ENCODE measurements at regions not wholly inside any gene's neighbourhood (a gene's known extent, or its start where the extent isn't known, plus 50 kb on each side); places are given as distances from the start of the nearest gene placed in this dataset.

- Histone ChIP-seq H2AK5ac (ENCODE audit: low read depth, low read length) (no peak overlapping the region), H3K79me1 (ENCODE audit: low read depth, low read length) (no peaks in the 10 kb centered on the region), H4K91ac (ENCODE audit: low read depth, low read length, poor library complexity) (no peak overlapping the region), H2BK12ac (ENCODE audit: low read length) (no peak overlapping the region), H4K8ac (ENCODE audit: low read depth, low read length) (no peak overlapping the region), H3K9me3 (replicated peaks in 1 of 2; ENCODE audit: control insufficient read depth in 2 of 2, insufficient read depth in 1 of 2, low read depth in 1 of 2, low read length in 2 of 2) (no peaks in the 10 kb centered on the region), H2BK5ac (ENCODE audit: low read length) (no peak overlapping the region), H3K4ac (ENCODE audit: low read length) (no peak overlapping the region), H3K18ac (ENCODE audit: low read length) (no peak overlapping the region), H2BK120ac (ENCODE audit: low read depth, low read length) (no peak overlapping the region), H3K9ac (ENCODE audit: low read depth, low read length, poor library complexity) (no peak overlapping the region), H3K23ac (ENCODE audit: low read depth, low read length, poor library complexity) (no peak overlapping the region), H3K4me3 (ENCODE audit: low read length in 2 of 2) (no peak overlapping the region), H3K14ac (ENCODE audit: low read length) (no peak overlapping the region), H3K36me3 (replicated peaks in 1 of 2; ENCODE audit: control insufficient read depth in 2 of 2, insufficient read depth in 2 of 2, low read length in 2 of 2) (no peaks in the 10 kb centered on the region), H3K27me3 (ENCODE audit: control insufficient read depth in 3 of 3, insufficient read depth in 3 of 3, low read depth in 1 of 3, low read length in 3 of 3) (peaks cover 0 to 11% (median 0%) of the 10 kb centered on the region in 3 experiments), H2AFZ (ENCODE audit: low read length) (no peak overlapping the region), H3K4me1 (ENCODE audit: control insufficient read depth in 2 of 2, insufficient read depth in 1 of 2, low read depth in 1 of 2, low read length in 2 of 2) (peaks cover 3 to 19% of the 10 kb centered on the region in 2 donors), H2BK15ac (ENCODE audit: low read length) (no peak overlapping the region), H3K4me2 (ENCODE audit: insufficient read depth, low read length, poor library complexity, severe bottlenecking) (no peak overlapping the region), H3K27ac (replicated peaks; ENCODE audit: low read length) (no peak overlapping the region)
- no peak for DNase-seq (ENCODE audit: low spot score)
- no CpG with 5 or more reads among the region's 2 CpGs for WGBS, 2 donors (ENCODE audit: extremely low coverage in 2 of 2, insufficient read length in 2 of 2, insufficient replicate concordance in 1 of 2)
Measured at GRCh38 chr11:116059919-116060318, 555.7 kb upstream of the CADM1 start.

DNA sequence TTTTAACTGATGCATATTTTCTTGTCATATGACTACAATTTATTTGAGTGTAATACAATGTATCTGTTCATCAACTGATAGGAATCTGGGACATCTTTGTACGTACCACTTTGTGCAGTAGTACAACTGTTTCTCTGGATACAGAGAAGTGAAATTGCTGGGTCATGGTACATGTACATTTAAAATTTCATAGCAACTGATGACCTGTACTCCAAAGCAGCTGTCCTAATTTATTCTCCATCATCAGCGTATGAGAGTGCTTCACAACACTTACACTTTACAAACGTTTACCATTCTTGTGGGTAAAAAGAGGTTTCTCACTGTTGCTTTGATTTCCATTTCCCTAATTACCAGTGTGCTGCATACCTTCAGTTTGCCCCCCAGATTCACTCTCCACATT is 552.8 kb upstream of the CADM1 start:
- no peak overlapping the region for H3K9ac ChIP-seq (ENCODE audit: low read depth, low read length, poor library complexity)
- no peaks in the 10 kb centered on the region for H3K9me3 ChIP-seq (replicated peaks in 1 of 2; ENCODE audit: control insufficient read depth in 2 of 2, insufficient read depth in 1 of 2, low read depth in 1 of 2, low read length in 2 of 2)
- H3K4me3 ChIP-seq (ENCODE audit: low read length in 2 of 2), result no peak overlapping the region
- no peak overlapping the region for H2BK15ac ChIP-seq (ENCODE audit: low read length)
- H2BK120ac ChIP-seq (ENCODE audit: low read depth, low read length), result no peak overlapping the region
- H3K23ac ChIP-seq (ENCODE audit: low read depth, low read length, poor library complexity), result no peak overlapping the region
- WGBS, 2 donors (ENCODE audit: extremely low coverage in 2 of 2, insufficient read length in 2 of 2, insufficient replicate concordance in 1 of 2), result no CpG with 5 or more reads among the region's 3 CpGs
- H2BK5ac ChIP-seq (ENCODE audit: low read length), result no peak overlapping the region
- no peak overlapping the region for H2BK12ac ChIP-seq (ENCODE audit: low read length)
- peaks cover 10 to 21% of the 10 kb centered on the region in 2 donors for H3K4me1 ChIP-seq (ENCODE audit: control insufficient read depth in 2 of 2, insufficient read depth in 1 of 2, low read depth in 1 of 2, low read length in 2 of 2)
- DNase-seq (ENCODE audit: low spot score), result no peak
- no peak overlapping the region for H3K14ac ChIP-seq (ENCODE audit: low read length)
- H2AK5ac ChIP-seq (ENCODE audit: low read depth, low read length), result no peak overlapping the region
- no peak overlapping the region for H3K27ac ChIP-seq (replicated peaks; ENCODE audit: low read length)
- H3K27me3 ChIP-seq (ENCODE audit: control insufficient read depth in 3 of 3, insufficient read depth in 3 of 3, low read depth in 1 of 3, low read length in 3 of 3), result peaks cover 0 to 26% (median 0%) of the 10 kb centered on the region in 3 experiments
- no peak overlapping the region for H3K18ac ChIP-seq (ENCODE audit: low read length)
- H3K36me3 ChIP-seq (replicated peaks in 1 of 2; ENCODE audit: control insufficient read depth in 2 of 2, insufficient read depth in 2 of 2, low read length in 2 of 2), result no peaks in the 10 kb centered on the region
- H4K91ac ChIP-seq (ENCODE audit: low read depth, low read length, poor library complexity), result no peak overlapping the region
- H2AFZ ChIP-seq (ENCODE audit: low read length), result no peak overlapping the region
- H3K4ac ChIP-seq (ENCODE audit: low read length), result no peak overlapping the region
- H3K79me1 ChIP-seq (ENCODE audit: low read depth, low read length), result no peaks in the 10 kb centered on the region
- H4K8ac ChIP-seq (ENCODE audit: low read depth, low read length), result no peak overlapping the region
- H3K4me2 ChIP-seq (ENCODE audit: insufficient read depth, low read length, poor library complexity, severe bottlenecking), result no peak overlapping the region

DNA sequence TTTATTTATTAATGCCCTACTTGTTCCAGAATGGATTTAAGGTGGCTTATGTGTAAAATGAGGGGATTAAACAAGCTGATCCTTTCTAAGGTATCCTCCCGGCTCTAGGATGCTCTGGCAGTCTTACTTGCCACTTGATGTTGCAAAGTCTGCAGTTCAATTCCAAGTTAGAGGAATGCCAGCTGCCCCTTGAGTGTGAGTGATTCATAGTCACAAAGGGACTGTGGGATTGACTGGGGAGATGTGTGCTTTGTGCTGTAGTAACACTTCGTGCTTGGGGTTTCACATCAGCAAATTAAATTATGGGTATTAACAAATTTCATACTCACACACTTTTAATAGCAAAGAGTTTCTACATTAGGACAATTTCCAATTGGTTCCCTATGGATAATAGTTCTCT is 550.8 kb upstream of the CADM1 start:
- Histone ChIP-seq H3K79me1 (ENCODE audit: low read depth, low read length) (no peaks in the 10 kb centered on the region), H3K18ac (ENCODE audit: low read length) (no peak overlapping the region), H3K9ac (ENCODE audit: low read depth, low read length, poor library complexity) (no peak overlapping the region), H3K4me3 (ENCODE audit: low read length in 2 of 2) (no peak overlapping the region), H2AFZ (ENCODE audit: low read length) (no peak overlapping the region), H2BK5ac (ENCODE audit: low read length) (no peak overlapping the region), H3K14ac (ENCODE audit: low read length) (no peak overlapping the region), H2BK12ac (ENCODE audit: low read length) (no peak overlapping the region), H3K36me3 (replicated peaks in 1 of 2; ENCODE audit: control insufficient read depth in 2 of 2, insufficient read depth in 2 of 2, low read length in 2 of 2) (no peaks in the 10 kb centered on the region), H4K91ac (ENCODE audit: low read depth, low read length, poor library complexity) (no peak overlapping the region), H2BK120ac (ENCODE audit: low read depth, low read length) (no peak overlapping the region), H3K4me2 (ENCODE audit: insufficient read depth, low read length, poor library complexity, severe bottlenecking) (no peak overlapping the region), H3K4me1 (ENCODE audit: control insufficient read depth in 2 of 2, insufficient read depth in 1 of 2, low read depth in 1 of 2, low read length in 2 of 2) (peaks cover 10 to 20% of the 10 kb centered on the region in 2 donors), H3K4ac (ENCODE audit: low read length) (no peak overlapping the region), H2BK15ac (ENCODE audit: low read length) (no peak overlapping the region), H3K23ac (ENCODE audit: low read depth, low read length, poor library complexity) (no peak overlapping the region), H3K9me3 (replicated peaks in 1 of 2; ENCODE audit: control insufficient read depth in 2 of 2, insufficient read depth in 1 of 2, low read depth in 1 of 2, low read length in 2 of 2) (no peaks in the 10 kb centered on the region), H4K8ac (ENCODE audit: low read depth, low read length) (no peak overlapping the region), H3K27ac (replicated peaks; ENCODE audit: low read length) (no peak overlapping the region), H2AK5ac (ENCODE audit: low read depth, low read length) (no peak overlapping the region), H3K27me3 (ENCODE audit: control insufficient read depth in 3 of 3, insufficient read depth in 3 of 3, low read depth in 1 of 3, low read length in 3 of 3) (peaks cover 0 to 44% (median 0%) of the 10 kb centered on the region in 3 experiments)
- DNase-seq (ENCODE audit: low spot score), result no peak
- no CpG with 5 or more reads among the region's 2 CpGs for WGBS, 2 donors (ENCODE audit: extremely low coverage in 2 of 2, insufficient read length in 2 of 2, insufficient replicate concordance in 1 of 2)

DNA sequence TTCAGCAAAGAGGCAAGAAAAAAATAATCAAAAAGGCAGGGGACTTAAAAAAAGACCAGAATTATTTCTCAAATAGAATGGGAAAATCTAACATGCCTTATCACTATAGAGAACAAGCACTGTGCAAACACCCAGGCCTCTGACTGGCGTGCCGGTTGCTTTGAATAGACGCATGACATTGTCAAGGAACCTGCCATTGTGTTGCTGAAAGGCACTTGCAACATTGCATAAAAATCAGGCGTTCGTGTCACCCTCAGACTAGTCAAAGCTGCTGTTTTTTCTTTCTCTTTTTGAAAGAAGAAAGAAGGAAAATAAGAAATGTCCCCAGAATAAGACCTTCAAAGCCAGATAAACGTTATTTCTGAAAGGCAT is 549.3 kb upstream of the CADM1 start:
- Histone ChIP-seq H3K36me3 (replicated peaks in 1 of 2; ENCODE audit: control insufficient read depth in 2 of 2, insufficient read depth in 2 of 2, low read length in 2 of 2) (no peaks in the 10 kb centered on the region), H2BK5ac (ENCODE audit: low read length) (peak overlapping the region; percentile 13), H3K27ac (replicated peaks; ENCODE audit: low read length) (no peak overlapping the region), H2BK120ac (ENCODE audit: low read depth, low read length) (no peak overlapping the region), H3K23ac (ENCODE audit: low read depth, low read length, poor library complexity) (no peak overlapping the region), H3K79me1 (ENCODE audit: low read depth, low read length) (no peaks in the 10 kb centered on the region), H2AFZ (ENCODE audit: low read length) (no peak overlapping the region), H3K4ac (ENCODE audit: low read length) (no peak overlapping the region), H2BK15ac (ENCODE audit: low read length) (no peak overlapping the region), H4K91ac (ENCODE audit: low read depth, low read length, poor library complexity) (no peak overlapping the region), H3K18ac (ENCODE audit: low read length) (no peak overlapping the region), H2BK12ac (ENCODE audit: low read length) (no peak overlapping the region), H4K8ac (ENCODE audit: low read depth, low read length) (no peak overlapping the region), H3K14ac (ENCODE audit: low read length) (no peak overlapping the region), H3K4me2 (ENCODE audit: insufficient read depth, low read length, poor library complexity, severe bottlenecking) (no peak overlapping the region), H3K27me3 (ENCODE audit: control insufficient read depth in 3 of 3, insufficient read depth in 3 of 3, low read depth in 1 of 3, low read length in 3 of 3) (peaks cover 0 to 54% (median 0%) of the 10 kb centered on the region in 3 experiments), H3K4me1 (ENCODE audit: control insufficient read depth in 2 of 2, insufficient read depth in 1 of 2, low read depth in 1 of 2, low read length in 2 of 2) (peaks cover 10 to 16% of the 10 kb centered on the region in 2 donors), H3K9ac (ENCODE audit: low read depth, low read length, poor library complexity) (no peak overlapping the region), H3K9me3 (replicated peaks in 1 of 2; ENCODE audit: control insufficient read depth in 2 of 2, insufficient read depth in 1 of 2, low read depth in 1 of 2, low read length in 2 of 2) (no peaks in the 10 kb centered on the region), H3K4me3 (ENCODE audit: low read length in 2 of 2) (no peak overlapping the region), H2AK5ac (ENCODE audit: low read depth, low read length) (no peak overlapping the region)
- no peak for DNase-seq (ENCODE audit: low spot score)
- WGBS, 2 donors (ENCODE audit: extremely low coverage in 2 of 2, insufficient read length in 2 of 2, insufficient replicate concordance in 1 of 2), result no CpG with 5 or more reads among the region's 6 CpGs

Data from neuronal stem cell (in vitro differentiated cells).